HTR-8/SVneo (cell line): ENCODE measurements at regions not wholly inside any gene's neighbourhood (a gene's known extent, or its start where the extent isn't known, plus 50 kb on each side); places are given as distances from the start of the nearest gene placed in this dataset.
"Not testable (repeated sequence)": the region's sequence is repeated elsewhere in the genome, so short reads cannot be mapped to it uniquely, and the experiment has no call there.

Source experiments
- DNase-seq: peaks from one replicate; pipeline ENCODE4 v3.0.0; 2011; ENCODE audit warnings: low spot score, mixed read lengths; ENCODE audit not compliant: insufficient read length
- FAIRE-seq: peaks from 2 replicates; lab custom pipeline; 2011; peaks lifted over from hg19 to GRCh38; lab: Jason Lieb, UNC

- DNase-seq (no peak), FAIRE-seq (no peak)
Measured at GRCh38 chr6:80886475-80886874, 780.0 kb downstream of the BCKDHB start.

DNA sequence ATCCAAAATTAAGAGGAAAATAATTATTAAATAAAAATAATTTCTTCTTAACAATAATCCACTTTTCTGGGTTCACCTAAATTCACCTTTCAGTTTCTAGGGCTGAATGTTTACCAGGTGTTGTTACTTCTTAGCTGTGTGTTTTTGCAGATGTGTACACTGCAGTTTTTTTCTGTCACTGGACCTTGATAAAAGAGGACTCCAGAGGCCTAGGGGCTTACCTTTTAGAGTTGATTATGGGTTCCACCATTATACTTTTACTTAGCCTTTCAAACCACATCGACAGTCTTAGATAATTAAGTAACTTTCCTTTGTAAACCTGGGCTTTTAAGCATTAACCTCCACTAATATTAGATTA, 766.5 kb downstream of the BCKDHB start:
- FAIRE-seq: no peak
- no peak for DNase-seq

DNA sequence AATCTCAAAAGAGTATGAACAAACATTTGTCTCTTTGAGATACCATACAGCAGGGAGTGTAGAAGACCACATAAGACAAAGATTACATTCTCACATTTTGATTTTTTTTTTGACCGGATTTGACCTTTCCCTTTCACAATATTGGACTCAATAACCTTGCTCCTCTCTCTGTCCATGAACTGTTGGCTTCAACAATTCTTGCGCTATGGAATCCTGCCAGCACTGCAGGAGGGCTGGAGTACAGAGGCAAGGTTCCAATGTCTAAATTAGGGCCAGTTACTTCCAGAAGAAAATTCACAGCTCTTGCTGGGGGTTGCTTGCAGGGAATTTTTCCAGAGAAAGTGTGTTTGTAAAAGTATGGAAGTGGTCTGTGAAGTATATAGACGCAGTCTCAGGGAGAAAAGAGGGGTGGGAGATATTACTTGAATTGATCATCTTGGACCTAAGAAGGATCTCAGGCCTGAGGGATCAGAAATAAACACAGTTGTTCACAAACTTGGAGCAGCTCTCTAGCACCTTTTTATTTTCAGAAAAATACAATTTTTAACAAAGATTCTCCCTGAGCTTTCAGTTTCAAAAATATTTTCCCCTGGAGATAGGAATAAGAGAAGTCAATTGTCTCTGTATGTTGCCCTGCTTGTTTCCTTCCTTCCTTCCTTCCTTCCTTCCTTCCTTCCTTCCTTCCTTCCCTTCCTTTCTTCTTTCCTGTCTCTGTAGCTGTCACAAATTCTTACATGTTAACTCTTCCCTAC, 765.9 kb downstream of the BCKDHB start:
- DNase-seq (no peak), FAIRE-seq (no peak)

DNA sequence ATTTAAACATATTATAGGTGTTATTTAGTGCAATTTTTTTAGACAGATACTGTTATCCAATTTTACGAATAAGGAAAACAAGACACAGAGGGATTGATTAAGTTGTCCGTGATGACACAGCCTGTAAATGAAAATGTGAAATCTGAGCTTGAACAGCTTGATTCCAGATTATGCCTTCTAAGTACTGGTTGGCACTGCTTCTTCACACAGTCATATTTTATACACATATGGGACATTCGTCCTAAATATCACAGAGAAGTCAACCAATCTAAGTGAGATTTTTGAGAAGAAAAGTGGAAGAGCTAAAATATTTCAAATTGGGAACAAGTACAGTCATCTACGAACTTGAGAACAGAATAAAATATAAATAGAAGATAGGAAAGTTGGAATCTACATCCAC, 756.3 kb downstream of the BCKDHB start:
- DNase-seq (no peak), FAIRE-seq (no peak)

- DNase-seq (no peak), FAIRE-seq (no peak)
Measured at GRCh38 chr6:80860107-80860506, 753.6 kb downstream of the BCKDHB start.

DNA sequence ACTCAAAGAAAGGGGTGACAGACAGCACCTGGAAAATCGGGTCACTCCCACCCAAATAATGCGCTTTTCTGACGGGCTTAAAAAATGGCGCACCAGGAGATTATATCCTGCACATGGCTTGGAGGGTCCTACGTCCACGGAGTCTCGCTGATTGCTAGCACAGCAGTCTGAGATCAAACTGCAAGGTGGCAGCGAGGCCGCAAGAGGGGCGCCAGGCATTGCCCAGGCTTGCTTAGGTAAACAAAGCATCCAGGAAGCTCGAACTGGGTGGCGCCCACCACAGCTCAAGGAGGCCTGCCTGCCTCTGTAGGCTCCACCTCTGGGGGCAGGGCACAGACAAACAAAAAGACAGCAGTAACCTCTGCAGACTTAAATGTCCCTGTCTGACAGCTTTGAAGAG, 741.5 kb downstream of the BCKDHB start:
- not testable (repeated sequence) for DNase-seq, FAIRE-seq

DNA sequence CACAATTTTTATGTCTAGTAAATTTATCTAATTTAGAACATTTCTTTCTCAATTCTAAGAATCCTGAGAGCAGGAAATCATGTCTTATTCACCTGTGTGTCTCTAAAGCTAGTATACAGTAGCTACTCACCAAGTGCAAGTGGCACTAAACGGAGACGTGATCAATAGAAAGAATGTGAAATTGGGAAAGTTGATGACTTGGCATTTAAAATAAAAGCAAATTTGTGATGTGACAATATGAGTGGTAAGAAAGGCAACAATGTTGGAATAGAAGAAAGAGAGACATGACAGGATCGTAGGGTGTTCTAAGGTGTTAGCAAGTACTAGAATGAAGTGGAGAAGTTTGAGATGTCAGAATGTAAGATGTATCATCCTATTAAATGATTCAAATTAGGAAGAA, 725.9 kb downstream of the BCKDHB start:
- DNase-seq (no peak), FAIRE-seq (no peak)

- no peak for FAIRE-seq
- DNase-seq: no peak
Measured at GRCh38 chr6:80793411-80793810, 686.9 kb downstream of the BCKDHB start.

DNA sequence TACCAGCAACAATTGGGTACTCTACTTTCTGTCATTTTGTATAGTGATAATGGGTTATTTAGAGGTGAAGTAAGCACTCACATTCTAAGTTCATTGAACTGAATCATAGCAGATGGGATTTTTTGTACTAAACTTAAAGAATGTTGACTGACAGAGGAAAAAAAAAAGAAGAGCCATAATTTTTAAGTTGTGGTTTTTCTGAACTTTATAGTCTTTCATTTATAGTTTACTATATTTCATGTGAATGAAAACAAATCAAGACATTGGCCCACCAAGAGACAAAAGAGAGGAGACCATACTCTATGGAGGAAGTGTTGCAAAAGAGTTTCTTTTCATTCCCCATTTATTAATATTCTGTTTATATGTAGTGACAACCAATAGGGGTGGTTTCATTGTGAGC, 685.7 kb downstream of the BCKDHB start:
- DNase-seq (no peak), FAIRE-seq (no peak)

GRCh38 chr6:80789912-80790570, 683.6 kb downstream of the BCKDHB start:
- FAIRE-seq: no peak
- no peak for DNase-seq

- not testable (repeated sequence) for FAIRE-seq
Measured at GRCh38 chr6:80783271-80783670, 676.8 kb downstream of the BCKDHB start.

DNA sequence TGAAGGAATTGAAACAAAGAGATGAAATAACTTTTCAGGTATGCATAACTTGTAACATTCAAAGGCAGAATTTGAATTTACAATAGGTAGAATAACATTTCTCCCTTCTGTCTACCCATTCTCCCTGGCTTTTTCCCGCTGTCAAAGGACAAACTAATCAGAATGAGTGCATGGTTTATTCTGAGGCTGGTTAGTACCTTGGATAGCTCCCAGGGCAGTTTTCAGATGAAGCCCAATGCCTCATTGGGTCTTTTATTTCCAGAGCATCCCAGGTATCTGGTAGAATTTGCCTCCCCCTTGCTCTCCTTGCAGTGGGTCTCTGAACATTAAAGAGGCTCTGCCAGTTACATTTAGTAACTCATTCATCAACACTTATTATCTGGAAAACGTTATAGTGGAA, 665.5 kb downstream of the BCKDHB start:
- DNase-seq: no peak
- no peak for FAIRE-seq

More at GRCh38 chr6:80783271-80783670, 676.8 kb downstream of the BCKDHB start:
- not testable (repeated sequence) for DNase-seq

GRCh38 chr6:80769106-80769505, 662.6 kb downstream of the BCKDHB start:
- FAIRE-seq (no peak), DNase-seq (no peak)

- FAIRE-seq: no peak
- DNase-seq: peak; percentile 25
Measured at GRCh38 chr6:80767808-80768207, 661.3 kb downstream of the BCKDHB start.

DNA sequence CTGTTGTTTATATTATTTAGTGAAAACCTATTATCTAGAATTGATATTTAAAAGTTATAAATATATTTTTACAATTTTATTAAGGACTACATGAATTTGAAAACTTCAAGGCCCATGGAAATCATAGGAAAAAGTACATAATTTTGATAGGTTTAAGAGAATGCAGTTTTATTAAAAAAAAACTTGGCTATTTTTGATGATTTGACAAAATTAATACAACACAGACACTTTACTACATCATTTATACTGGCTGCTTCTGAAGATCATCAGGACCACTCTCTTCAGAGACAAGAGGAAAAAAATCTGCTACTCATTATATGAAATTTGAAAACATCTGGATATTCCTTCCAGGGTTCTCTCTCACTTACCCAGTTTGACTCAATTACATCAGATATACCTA, 637.7 kb downstream of the BCKDHB start:
- no peak for DNase-seq
- FAIRE-seq: no peak

DNA sequence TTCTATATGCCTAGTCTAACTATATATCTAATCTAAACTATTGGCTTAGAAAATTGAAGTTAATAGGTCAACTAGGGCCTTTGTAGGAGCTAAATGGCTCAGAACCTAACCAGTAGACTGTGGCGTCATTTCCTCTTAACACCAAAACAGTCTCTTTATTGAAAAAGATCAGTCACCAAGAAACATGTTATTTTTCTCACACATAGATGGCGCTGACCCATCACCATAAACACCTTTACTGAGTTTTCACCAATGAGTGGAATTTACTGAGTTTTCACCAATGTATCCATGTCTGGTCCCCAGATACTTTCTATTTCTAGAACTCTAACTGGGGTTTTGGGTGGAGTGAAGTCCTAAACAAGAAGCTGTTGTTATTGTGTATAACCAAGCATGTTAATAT, 636.0 kb downstream of the BCKDHB start:
- no peak for FAIRE-seq
- peak; percentile 2 for DNase-seq

GRCh38 chr6:80733641-80734040, 627.2 kb downstream of the BCKDHB start:
- no peak for FAIRE-seq
- DNase-seq: no peak

GRCh38 chr6:80728830-80729229, 622.4 kb downstream of the BCKDHB start:
- FAIRE-seq (no peak), DNase-seq (no peak)

- FAIRE-seq (no peak), DNase-seq (no peak)
Measured at GRCh38 chr6:80728101-80728750, 621.8 kb downstream of the BCKDHB start.

- DNase-seq (no peak), FAIRE-seq (no peak)
Measured at GRCh38 chr6:80725156-80725930, 618.9 kb downstream of the BCKDHB start.

- DNase-seq (no peak), FAIRE-seq (no peak)
Measured at GRCh38 chr6:80720824-80721223, 614.4 kb downstream of the BCKDHB start.
